C4-2B (cell line): ENCODE measurements at regions not wholly inside any gene's neighbourhood (a gene's known extent, or its start where the extent isn't known, plus 50 kb on each side); places are given as distances from the start of the nearest gene placed in this dataset.

Experiments
- ZFX ChIP-seq: fragments of 450-650 bp; IDR thresholded peaks from 2 replicates; pipeline ENCODE4 v1.6.1; 2017
- TF ChIP-seq, protein P1 (sequence below): fragments of 450-650 bp; conservative IDR thresholded peaks from 2 replicates; pipeline ENCODE4 v1.5.1; 2017; ENCODE audit warnings: mild to moderate bottlenecking

- TF ChIP-seq, protein P1, sequence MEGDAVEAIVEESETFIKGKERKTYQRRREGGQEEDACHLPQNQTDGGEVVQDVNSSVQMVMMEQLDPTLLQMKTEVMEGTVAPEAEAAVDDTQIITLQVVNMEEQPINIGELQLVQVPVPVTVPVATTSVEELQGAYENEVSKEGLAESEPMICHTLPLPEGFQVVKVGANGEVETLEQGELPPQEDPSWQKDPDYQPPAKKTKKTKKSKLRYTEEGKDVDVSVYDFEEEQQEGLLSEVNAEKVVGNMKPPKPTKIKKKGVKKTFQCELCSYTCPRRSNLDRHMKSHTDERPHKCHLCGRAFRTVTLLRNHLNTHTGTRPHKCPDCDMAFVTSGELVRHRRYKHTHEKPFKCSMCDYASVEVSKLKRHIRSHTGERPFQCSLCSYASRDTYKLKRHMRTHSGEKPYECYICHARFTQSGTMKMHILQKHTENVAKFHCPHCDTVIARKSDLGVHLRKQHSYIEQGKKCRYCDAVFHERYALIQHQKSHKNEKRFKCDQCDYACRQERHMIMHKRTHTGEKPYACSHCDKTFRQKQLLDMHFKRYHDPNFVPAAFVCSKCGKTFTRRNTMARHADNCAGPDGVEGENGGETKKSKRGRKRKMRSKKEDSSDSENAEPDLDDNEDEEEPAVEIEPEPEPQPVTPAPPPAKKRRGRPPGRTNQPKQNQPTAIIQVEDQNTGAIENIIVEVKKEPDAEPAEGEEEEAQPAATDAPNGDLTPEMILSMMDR, result no peak
- TF ChIP-seq ZFX, result no peak
These were observed 357.0 kb downstream of the GADD45G start for GRCh38 chr9:89961616-89962341.
